NCI-H2196 treated with DMSO at 0.1 percent for 48 hours (cell line): ENCODE measurements at regions not wholly inside any gene's neighbourhood (a gene's known extent, or its start where the extent isn't known, plus 50 kb on each side); places are given as distances from the start of the nearest gene placed in this dataset.

Experiments used
- DNase-seq: peaks from one replicate; lab custom pipeline; 2025; ENCODE audit not compliant: unreplicated experiment; lab: John Stamatoyannopoulos, UW

GRCh38 chr6:170178561-170179477 lies 112.1 kb downstream of the DLL1 start:
- DNase-seq, result peak; percentile 64

GRCh38 chr6:170177772-170178560 lies 112.9 kb downstream of the DLL1 start:
- no peak for DNase-seq

- no peak for DNase-seq
These were observed 113.7 kb downstream of the DLL1 start for GRCh38 chr6:170176898-170177771.

- no peak for DNase-seq
These were observed 114.6 kb downstream of the DLL1 start for GRCh38 chr6:170176136-170176897.

GRCh38 chr6:170175644-170176135 lies 115.2 kb downstream of the DLL1 start:
- DNase-seq, result no peak

GRCh38 chr6:170174771-170175643 lies 115.9 kb downstream of the DLL1 start:
- DNase-seq, result no peak

- no peak for DNase-seq
These were observed 116.6 kb downstream of the DLL1 start for GRCh38 chr6:170174124-170174770.

- DNase-seq, result no peak
These were observed 117.5 kb downstream of the DLL1 start for GRCh38 chr6:170173335-170173881.

GRCh38 chr6:170172825-170173256 lies 118.0 kb downstream of the DLL1 start:
- DNase-seq, result no peak

GRCh38 chr6:170172392-170172791 lies 118.5 kb downstream of the DLL1 start:
- no peak for DNase-seq

- no peak for DNase-seq
These were observed 123.2 kb downstream of the DLL1 start for GRCh38 chr6:170167657-170168159.

GRCh38 chr6:170166511-170167122 lies 124.3 kb downstream of the DLL1 start:
- DNase-seq, result peak; percentile 31

- DNase-seq, result no peak
These were observed 125.3 kb downstream of the DLL1 start for GRCh38 chr6:170165471-170166117.

GRCh38 chr6:170165085-170165470 lies 125.8 kb downstream of the DLL1 start:
- DNase-seq, result no peak

GRCh38 chr6:170164271-170164900 lies 126.5 kb downstream of the DLL1 start:
- no peak for DNase-seq

GRCh38 chr6:170163405-170164170 lies 127.3 kb downstream of the DLL1 start:
- no peak for DNase-seq
